ENCODE measurements at regions not wholly inside any gene's neighbourhood (a gene's known extent, or its start where the extent isn't known, plus 50 kb on each side); places are given as distances from the start of the nearest gene placed in this dataset.
A peak's percentile ranks its signal among the peaks of the same experiment; 100 is the strongest.

GRCh38 chr17:79404136-79404911 lies 206.5 kb downstream of the RBFOX3 start:
- DNase-seq (ENCODE audit: low read depth in 1 of 2, low spot score in 1 of 2) = no peak

GRCh38 chr17:79401704-79402674 lies 208.9 kb downstream of the RBFOX3 start:
- DNase-seq (ENCODE audit: low read depth in 1 of 2, low spot score in 1 of 2) = no peak

- DNase-seq (ENCODE audit: low read depth in 1 of 2, low spot score in 1 of 2) = peak; percentile 53 to 65
Observed at GRCh38 chr17:79400989-79401703, 209.7 kb downstream of the RBFOX3 start.

- DNase-seq (ENCODE audit: low read depth in 1 of 2, low spot score in 1 of 2) = no peak
Observed at GRCh38 chr17:79399610-79400144, 211.2 kb downstream of the RBFOX3 start.

- DNase-seq (ENCODE audit: low read depth in 1 of 2, low spot score in 1 of 2) = no peak
Observed at GRCh38 chr17:79398441-79398840, 212.4 kb downstream of the RBFOX3 start.

GRCh38 chr17:79396696-79397095 lies 214.2 kb downstream of the RBFOX3 start:
- no peak for DNase-seq (ENCODE audit: low read depth in 1 of 2, low spot score in 1 of 2)

- no peak for DNase-seq (ENCODE audit: low read depth in 1 of 2, low spot score in 1 of 2)
Observed at GRCh38 chr17:79395545-79395944, 215.3 kb downstream of the RBFOX3 start.

- no peak for DNase-seq (ENCODE audit: low read depth in 1 of 2, low spot score in 1 of 2)
Observed at GRCh38 chr17:79395066-79395465, 215.8 kb downstream of the RBFOX3 start.

- DNase-seq (ENCODE audit: low read depth in 1 of 2, low spot score in 1 of 2) = peak; percentile 37 to 39
Observed at GRCh38 chr17:79393358-79394052, 217.3 kb downstream of the RBFOX3 start.

GRCh38 chr17:79392598-79392997 lies 218.3 kb downstream of the RBFOX3 start:
- DNase-seq (ENCODE audit: low read depth in 1 of 2, low spot score in 1 of 2) = no peak

- DNase-seq (ENCODE audit: low read depth in 1 of 2, low spot score in 1 of 2) = peak; percentile 41 to 50
Observed at GRCh38 chr17:79391376-79392233, 219.2 kb downstream of the RBFOX3 start.

- DNase-seq (ENCODE audit: low read depth in 1 of 2, low spot score in 1 of 2) = no peak
Observed at GRCh38 chr17:79389896-79390295, 221.0 kb downstream of the RBFOX3 start.

GRCh38 chr17:79388556-79389295 lies 222.1 kb downstream of the RBFOX3 start:
- DNase-seq (ENCODE audit: low read depth in 1 of 2, low spot score in 1 of 2) = no peak

- no peak for DNase-seq (ENCODE audit: low read depth in 1 of 2, low spot score in 1 of 2)
Observed at GRCh38 chr17:79387783-79388182, 223.1 kb downstream of the RBFOX3 start.

GRCh38 chr17:79385962-79386563 lies 224.8 kb downstream of the RBFOX3 start:
- DNase-seq (ENCODE audit: low read depth in 1 of 2, low spot score in 1 of 2) = no peak

GRCh38 chr17:79382313-79382712 lies 228.5 kb downstream of the RBFOX3 start:
- DNase-seq (ENCODE audit: low read depth in 1 of 2, low spot score in 1 of 2) = no peak

GRCh38 chr17:79379700-79380445 lies 231.0 kb downstream of the RBFOX3 start:
- DNase-seq (ENCODE audit: low read depth in 1 of 2, low spot score in 1 of 2) = no peak
